Parathyroid adenoma (tissue), 2 donors: ENCODE measurements at regions not wholly inside any gene's neighbourhood (a gene's known extent, or its start where the extent isn't known, plus 50 kb on each side); places are given as distances from the start of the nearest gene placed in this dataset.
A peak's percentile ranks its signal among the peaks of the same experiment; 100 is the strongest.

Experiments used
- H2AFZ ChIP-seq: fragments of 300-600 bp; sonication (generic); one replicate; pipeline ENCODE4 v1.7.0; 2017; ENCODE audit warnings: antibody characterized with exemption, mild to moderate bottlenecking
- H3K27ac ChIP-seq: fragments of 300-600 bp; sonication (generic); one replicate; pipeline ENCODE4 v1.7.0; 2017
- H3K27me3 ChIP-seq: fragments of 300-600 bp; sonication (generic); one replicate; pipeline ENCODE4 v1.7.0; 2017; ENCODE audit warnings: low read length; ENCODE audit not compliant: control insufficient read depth, insufficient read depth
- H3K36me3 ChIP-seq: fragments of 300-600 bp; sonication (generic); one replicate; pipeline ENCODE4 v1.7.0; 2017; ENCODE audit warnings: low read length; ENCODE audit not compliant: control insufficient read depth, insufficient read depth
- H3K4me1 ChIP-seq: fragments of 300-600 bp; sonication (generic); one replicate; pipeline ENCODE4 v1.7.0; 2017; ENCODE audit warnings: control low read depth
- H3K4me2 ChIP-seq: fragments of 300-600 bp; sonication (generic); one replicate; pipeline ENCODE4 v1.7.0; 2017; ENCODE audit warnings: low read length
- H3K4me3 ChIP-seq: fragments of 300-600 bp; sonication (generic); one replicate; pipeline ENCODE4 v1.7.0; 2017; ENCODE audit warnings: low read depth, low read length
- H3K79me2 ChIP-seq: fragments of 300-600 bp; sonication (generic); one replicate; pipeline ENCODE4 v1.7.0; 2017; ENCODE audit warnings: control low read depth
- H3K9ac ChIP-seq: fragments of 300-600 bp; sonication (generic); one replicate; pipeline ENCODE4 v1.7.0; 2017; ENCODE audit warnings: mild to moderate bottlenecking
- H3K9me3 ChIP-seq: fragments of 300-600 bp; sonication (generic); one replicate; pipeline ENCODE4 v1.7.0; 2017; ENCODE audit warnings: low read length; ENCODE audit not compliant: control insufficient read depth
- TF ChIP-seq, protein P1 (sequence below): fragments of 300-600 bp; sonication (generic); IDR thresholded peaks from one replicate; pipeline ENCODE4 v1.7.0; 2017; ENCODE audit warnings: antibody characterized with exemption, mild to moderate bottlenecking
- donor health status: primary hyperparathyroidism.

DNA sequence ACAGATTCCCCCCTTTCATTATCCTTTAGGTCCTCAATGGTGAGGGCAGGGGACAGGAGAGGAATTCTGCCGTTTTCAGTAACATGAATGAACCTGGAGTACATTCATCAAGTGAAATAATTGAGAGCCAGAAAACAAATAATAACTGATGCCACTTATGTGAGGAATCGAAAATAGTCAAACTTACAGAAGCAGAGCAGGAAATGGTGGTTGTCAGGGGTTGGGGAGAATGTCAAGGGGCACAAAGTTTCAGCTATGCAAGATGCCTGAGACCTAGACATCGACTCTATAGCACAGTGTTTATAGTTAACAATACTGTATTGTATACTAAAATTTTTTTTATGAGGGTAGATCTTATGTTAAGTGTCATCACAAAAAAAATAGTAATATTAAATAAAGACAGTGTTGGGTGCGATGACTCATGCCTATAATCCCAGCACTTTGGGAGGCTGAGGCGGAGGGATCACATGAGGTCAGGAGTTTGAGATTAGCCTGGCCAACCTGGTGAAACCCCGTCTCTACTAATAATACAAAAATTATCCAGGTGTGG, 1219.8 kb downstream of the GATA3 start:
- TF ChIP-seq, protein P1, sequence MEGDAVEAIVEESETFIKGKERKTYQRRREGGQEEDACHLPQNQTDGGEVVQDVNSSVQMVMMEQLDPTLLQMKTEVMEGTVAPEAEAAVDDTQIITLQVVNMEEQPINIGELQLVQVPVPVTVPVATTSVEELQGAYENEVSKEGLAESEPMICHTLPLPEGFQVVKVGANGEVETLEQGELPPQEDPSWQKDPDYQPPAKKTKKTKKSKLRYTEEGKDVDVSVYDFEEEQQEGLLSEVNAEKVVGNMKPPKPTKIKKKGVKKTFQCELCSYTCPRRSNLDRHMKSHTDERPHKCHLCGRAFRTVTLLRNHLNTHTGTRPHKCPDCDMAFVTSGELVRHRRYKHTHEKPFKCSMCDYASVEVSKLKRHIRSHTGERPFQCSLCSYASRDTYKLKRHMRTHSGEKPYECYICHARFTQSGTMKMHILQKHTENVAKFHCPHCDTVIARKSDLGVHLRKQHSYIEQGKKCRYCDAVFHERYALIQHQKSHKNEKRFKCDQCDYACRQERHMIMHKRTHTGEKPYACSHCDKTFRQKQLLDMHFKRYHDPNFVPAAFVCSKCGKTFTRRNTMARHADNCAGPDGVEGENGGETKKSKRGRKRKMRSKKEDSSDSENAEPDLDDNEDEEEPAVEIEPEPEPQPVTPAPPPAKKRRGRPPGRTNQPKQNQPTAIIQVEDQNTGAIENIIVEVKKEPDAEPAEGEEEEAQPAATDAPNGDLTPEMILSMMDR: no peak
- H3K36me3 ChIP-seq: peaks cover 7% of the 10 kb centered on the region
- no peak overlapping the region for H2AFZ ChIP-seq
- H3K9ac ChIP-seq: peak overlapping the region; percentile 15
- peak overlapping the region; percentile 64 for H3K4me2 ChIP-seq
- H3K4me3 ChIP-seq: peak overlapping the region; percentile 96
- H3K4me1 ChIP-seq: peaks cover 10% of the 10 kb centered on the region
- H3K9me3 ChIP-seq: no peaks in the 10 kb centered on the region
- peaks cover 19% of the 10 kb centered on the region for H3K79me2 ChIP-seq
- H3K27me3 ChIP-seq: no peaks in the 10 kb centered on the region
- H3K27ac ChIP-seq: peak overlapping the region; percentile 97

DNA sequence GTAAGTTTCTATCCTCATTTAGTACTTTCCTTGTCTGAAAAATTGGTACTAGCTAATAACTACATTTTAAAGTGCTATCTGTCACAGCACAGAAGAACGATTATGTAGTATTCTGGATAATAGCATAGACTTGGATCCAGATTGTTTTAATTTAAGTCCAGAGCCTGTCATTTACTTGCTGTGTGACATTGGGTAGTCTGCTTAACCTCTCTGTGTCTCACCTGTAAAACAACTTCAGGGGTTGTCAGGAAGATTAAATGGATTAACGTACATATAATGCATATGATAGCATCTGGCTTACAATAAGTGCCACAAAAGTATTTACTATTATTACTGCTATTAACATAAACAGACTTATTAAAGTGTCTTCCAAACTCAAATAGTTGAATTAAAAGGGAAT, 1221.4 kb downstream of the GATA3 start:
- H3K4me2 ChIP-seq: peak overlapping the region; percentile 64
- TF ChIP-seq, protein P1: peak; percentile 4
- H3K4me1 ChIP-seq: peaks cover 9% of the 10 kb centered on the region
- peak overlapping the region; percentile 97 for H3K27ac ChIP-seq
- H3K4me3 ChIP-seq: peak overlapping the region; percentile 96
- H3K9ac ChIP-seq: peak overlapping the region; percentile 97
- H3K27me3 ChIP-seq: no peaks in the 10 kb centered on the region
- H3K36me3 ChIP-seq: peaks cover 7% of the 10 kb centered on the region
- no peak overlapping the region for H2AFZ ChIP-seq
- H3K79me2 ChIP-seq: peaks cover 29% of the 10 kb centered on the region
- no peaks in the 10 kb centered on the region for H3K9me3 ChIP-seq

DNA sequence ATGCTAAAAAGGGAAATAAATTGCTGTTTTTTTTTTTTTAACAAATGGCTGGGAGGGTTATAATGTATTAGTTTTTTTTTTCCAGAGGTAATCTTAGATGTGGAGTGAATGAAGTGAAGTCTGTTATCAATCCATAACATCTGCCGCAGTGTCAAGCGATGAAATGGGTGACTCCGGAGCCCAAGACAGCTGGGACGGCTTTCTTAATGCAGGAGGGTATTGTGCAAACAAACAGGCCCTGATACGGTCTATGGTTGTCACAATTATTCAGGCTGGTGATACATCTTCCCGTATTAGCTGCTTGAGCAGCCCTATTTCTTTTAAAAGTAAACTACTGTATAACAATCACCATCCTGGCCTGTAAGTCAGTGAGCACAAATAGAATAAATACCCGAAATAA, 1231.2 kb downstream of the GATA3 start:
- no peaks in the 10 kb centered on the region for H3K9me3 ChIP-seq
- peaks cover 5% of the 10 kb centered on the region for H3K36me3 ChIP-seq
- TF ChIP-seq, protein P1: no peak
- H3K4me2 ChIP-seq: peak overlapping the region; percentile 40
- H3K4me3 ChIP-seq: peak overlapping the region; percentile 11
- peaks cover 46% of the 10 kb centered on the region for H3K79me2 ChIP-seq
- peaks cover 62% of the 10 kb centered on the region for H3K4me1 ChIP-seq
- H2AFZ ChIP-seq: no peak overlapping the region
- H3K27me3 ChIP-seq: no peaks in the 10 kb centered on the region
- peak overlapping the region; percentile 97 for H3K27ac ChIP-seq
- no peak overlapping the region for H3K9ac ChIP-seq

DNA sequence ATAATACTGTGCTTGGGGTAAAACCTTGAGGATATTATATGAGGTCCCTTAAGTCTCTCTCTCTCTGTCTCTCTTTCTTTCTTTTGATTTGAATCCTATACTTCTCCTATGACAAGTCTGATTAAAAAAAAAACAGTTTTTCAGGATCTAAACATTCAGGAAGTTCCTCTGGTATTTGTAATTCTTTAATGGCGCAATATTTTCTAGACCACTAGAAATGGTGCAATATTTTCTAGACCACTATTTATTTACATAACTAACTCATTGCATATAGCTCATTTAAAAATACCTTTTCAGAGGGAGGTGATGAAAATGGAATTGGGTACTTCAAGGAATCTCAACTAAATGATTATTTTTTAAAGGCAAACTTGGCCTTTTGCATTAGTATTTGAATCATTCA, 1235.3 kb downstream of the GATA3 start:
- no peaks in the 10 kb centered on the region for H3K27me3 ChIP-seq
- H3K79me2 ChIP-seq: peaks cover 11% of the 10 kb centered on the region
- no peak overlapping the region for H3K4me2 ChIP-seq
- peaks cover 52% of the 10 kb centered on the region for H3K4me1 ChIP-seq
- no peaks in the 10 kb centered on the region for H3K36me3 ChIP-seq
- peak overlapping the region; percentile 97 for H3K27ac ChIP-seq
- no peak overlapping the region for H3K9ac ChIP-seq
- H3K4me3 ChIP-seq: no peak overlapping the region
- TF ChIP-seq, protein P1: no peak
- no peaks in the 10 kb centered on the region for H3K9me3 ChIP-seq
- H2AFZ ChIP-seq: no peak overlapping the region

- no peak overlapping the region for H3K4me2 ChIP-seq
- H3K9me3 ChIP-seq: no peaks in the 10 kb centered on the region
- peak overlapping the region; percentile 97 for H3K27ac ChIP-seq
- H2AFZ ChIP-seq: no peak overlapping the region
- H3K36me3 ChIP-seq: no peaks in the 10 kb centered on the region
- H3K4me3 ChIP-seq: no peak overlapping the region
- H3K9ac ChIP-seq: no peak overlapping the region
- H3K27me3 ChIP-seq: no peaks in the 10 kb centered on the region
- H3K79me2 ChIP-seq: peaks cover 7% of the 10 kb centered on the region
- TF ChIP-seq, protein P1: no peak
- H3K4me1 ChIP-seq: peaks cover 52% of the 10 kb centered on the region
These were observed 1236.6 kb downstream of the GATA3 start for GRCh38 chr10:9291081-9291480.
